ENCODE measurements at regions not wholly inside any gene's neighbourhood (a gene's known extent, or its start where the extent isn't known, plus 50 kb on each side); places are given as distances from the start of the nearest gene placed in this dataset.
"Not testable (repeated sequence)": the region's sequence is repeated elsewhere in the genome, so short reads cannot be mapped to it uniquely, and the experiment has no call there.

- no peak for DNase-seq
Observed at GRCh38 chr5:17367256-17367840, 130.7 kb upstream of the TAF11L2 start.

GRCh38 chr5:17370651-17371050 lies 127.4 kb upstream of the TAF11L2 start:
- DNase-seq, result no peak

GRCh38 chr5:17373406-17373805 lies 124.6 kb upstream of the TAF11L2 start:
- DNase-seq, result no peak

- DNase-seq, result no peak
Observed at GRCh38 chr5:17373814-17374556, 124.0 kb upstream of the TAF11L2 start.

- DNase-seq, result peak; percentile 22
Observed at GRCh38 chr5:17374973-17375742, 122.9 kb upstream of the TAF11L2 start.

GRCh38 chr5:17375886-17376285 lies 122.1 kb upstream of the TAF11L2 start:
- not testable (repeated sequence) for DNase-seq

DNA sequence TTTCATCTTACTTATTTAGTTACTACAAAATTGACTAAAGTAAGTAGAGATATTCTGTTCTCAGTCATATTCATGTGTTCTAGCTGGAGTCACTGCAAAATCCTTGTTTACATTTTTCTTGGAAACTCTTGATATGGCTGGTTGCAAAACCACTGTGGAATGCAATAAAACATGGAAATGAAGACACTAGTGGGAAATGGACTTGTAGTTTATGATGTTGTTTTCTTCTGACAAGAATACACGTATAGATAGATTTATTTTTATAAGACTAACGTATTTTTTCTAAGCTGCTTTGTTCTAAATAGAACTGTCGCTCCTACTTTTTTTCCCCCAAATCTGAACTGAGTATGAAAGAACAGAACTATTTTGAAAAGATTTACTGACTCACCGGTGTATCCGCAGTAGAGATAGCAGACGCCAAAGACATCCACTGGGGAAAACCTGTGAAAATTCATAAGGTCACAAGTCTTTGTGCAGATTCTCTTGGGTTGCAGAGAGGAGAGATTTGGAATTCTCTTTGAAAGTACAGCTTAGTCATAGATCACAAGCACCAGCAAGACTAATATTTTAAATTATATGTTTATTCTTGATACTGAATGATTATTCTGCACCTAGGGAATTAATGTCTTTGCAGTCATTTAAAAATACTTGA lies 119.6 kb upstream of the TAF11L2 start:
- DNase-seq, result peak; percentile 69

DNA sequence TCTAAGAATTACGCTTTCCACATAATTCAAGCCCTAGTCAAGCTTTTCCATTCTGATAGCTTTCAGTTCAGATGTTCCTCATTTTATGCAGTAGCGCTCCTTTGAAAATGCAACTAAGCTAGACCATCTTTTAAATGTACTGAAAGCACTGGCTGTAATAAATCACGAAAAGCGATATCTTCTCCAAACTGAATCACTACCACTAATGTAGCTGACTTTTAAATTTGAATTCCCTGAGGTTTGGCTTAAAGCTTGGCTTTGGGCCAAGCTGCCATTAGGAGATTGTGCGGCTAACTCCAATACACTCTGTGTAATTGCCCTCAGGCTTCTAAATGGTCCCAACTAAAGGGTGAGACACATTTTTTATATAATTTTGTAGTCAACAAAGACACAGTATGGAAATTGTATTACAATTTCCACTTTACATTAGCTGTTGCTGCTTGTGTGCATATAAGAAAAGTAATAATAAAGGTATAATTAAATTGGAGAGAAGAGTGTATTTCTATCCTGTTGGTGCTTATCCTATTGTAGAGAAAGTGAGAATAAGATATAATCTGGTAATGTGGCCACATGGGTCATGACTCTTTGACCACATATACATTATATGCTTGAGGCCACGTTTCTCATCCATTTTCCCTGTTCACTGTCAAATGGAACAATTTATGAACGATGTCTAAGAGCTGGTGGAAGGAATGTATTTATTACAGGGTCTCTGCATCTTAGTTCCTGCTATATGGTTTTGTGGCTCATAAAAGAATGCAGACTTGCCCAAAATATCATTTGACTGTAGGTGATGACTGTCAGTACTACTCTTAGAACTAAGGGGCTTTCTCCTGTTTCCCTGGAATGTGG lies 118.7 kb upstream of the TAF11L2 start:
- peak; percentile 69 for DNase-seq

GRCh38 chr5:17381932-17382331 lies 116.1 kb upstream of the TAF11L2 start:
- no peak for DNase-seq

GRCh38 chr5:17383526-17383925 lies 114.5 kb upstream of the TAF11L2 start:
- no peak for DNase-seq

DNA sequence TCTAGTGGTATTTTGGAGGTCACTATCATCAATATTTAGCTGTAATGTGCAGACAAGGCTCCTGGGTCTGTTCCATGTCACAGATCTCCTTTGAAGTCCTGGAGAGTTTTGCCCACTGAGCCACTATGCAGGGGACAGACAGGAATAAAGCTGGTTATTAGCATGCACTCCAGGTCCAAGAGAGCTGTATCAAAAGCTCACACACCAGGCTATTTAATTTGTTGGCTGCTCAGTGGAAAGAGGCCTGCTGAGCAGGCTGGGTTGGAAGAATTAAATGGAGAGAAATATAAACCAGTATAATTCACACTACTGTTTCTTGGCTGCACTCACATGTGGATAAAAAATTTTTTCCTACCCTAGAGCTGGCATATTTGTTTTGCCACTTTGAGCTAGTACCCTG lies 113.8 kb upstream of the TAF11L2 start:
- DNase-seq, result no peak

DNA sequence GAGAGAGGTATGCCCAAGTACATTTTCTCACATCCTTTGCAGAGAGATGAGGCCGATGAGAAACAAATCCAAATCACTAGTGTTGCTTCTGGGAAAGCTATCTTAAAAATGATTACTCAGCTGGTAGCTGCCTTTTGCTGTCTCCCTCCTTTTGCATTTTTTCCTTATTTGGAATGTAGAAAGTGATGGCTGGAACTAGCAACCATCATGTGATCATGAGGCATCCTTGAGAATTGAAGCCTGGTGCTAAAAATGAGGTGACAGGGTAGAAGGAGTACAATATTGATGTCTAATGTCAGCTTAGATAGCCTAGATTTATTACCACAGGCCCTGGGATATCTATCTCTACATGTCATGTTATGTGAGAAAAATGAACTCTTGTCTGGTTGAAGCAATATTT lies 109.3 kb upstream of the TAF11L2 start:
- DNase-seq, result no peak

- no peak for DNase-seq
Observed at GRCh38 chr5:17394086-17394485, 103.9 kb upstream of the TAF11L2 start.

DNA sequence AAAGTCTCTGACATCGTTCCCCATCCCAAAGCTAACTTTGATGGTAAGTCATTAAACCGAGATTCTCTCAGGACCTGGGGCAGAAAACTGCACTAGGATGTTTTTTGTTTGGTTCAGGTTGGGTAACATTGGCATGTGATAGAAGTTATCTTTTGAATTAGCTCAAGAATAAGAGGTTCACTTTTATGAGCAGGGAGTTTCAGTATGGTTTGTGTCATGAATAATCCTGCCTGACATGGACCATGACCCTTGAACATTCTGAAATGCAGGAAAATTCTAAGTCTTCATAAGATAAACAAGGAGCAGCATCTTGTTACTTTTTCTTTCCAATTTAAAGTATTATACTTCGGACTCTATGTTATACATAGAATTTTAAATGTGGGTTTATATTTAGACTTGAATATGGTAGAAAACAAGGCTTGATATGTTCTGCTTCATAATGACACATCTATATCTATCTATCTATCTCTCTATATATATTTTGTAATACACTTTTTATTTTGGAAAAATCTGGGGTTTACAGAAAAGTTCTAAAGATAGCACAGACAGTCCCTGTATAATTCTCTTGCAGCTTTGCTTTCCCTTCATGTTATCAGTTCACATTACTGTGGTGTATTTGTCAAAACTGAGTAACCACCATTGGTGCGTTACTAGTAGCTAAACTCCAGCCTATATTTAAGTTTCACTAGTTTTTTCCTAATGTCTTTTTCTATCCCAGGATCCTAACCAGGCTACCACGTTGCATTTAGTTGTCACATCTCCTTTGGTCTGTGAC lies 102.7 kb upstream of the TAF11L2 start:
- DNase-seq, result no peak

DNA sequence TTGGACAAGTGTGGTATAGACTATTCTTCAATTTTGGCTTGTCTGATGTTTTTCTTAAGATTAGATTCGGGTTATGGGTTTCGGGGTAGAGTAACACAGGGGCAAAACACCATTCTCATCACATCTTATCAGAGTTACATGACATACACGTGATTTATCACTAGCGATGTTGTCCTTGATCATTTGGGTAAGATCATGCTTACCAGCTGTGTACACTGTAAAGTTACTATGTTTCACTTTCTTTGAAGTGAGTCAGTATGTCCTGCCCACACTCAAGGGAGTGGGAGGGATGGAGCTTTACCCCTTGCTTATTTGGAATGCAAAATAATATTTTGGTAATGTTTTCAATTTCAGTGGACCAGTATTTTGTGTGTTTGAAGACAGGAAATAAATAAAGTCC lies 101.8 kb upstream of the TAF11L2 start:
- no peak for DNase-seq

DNA sequence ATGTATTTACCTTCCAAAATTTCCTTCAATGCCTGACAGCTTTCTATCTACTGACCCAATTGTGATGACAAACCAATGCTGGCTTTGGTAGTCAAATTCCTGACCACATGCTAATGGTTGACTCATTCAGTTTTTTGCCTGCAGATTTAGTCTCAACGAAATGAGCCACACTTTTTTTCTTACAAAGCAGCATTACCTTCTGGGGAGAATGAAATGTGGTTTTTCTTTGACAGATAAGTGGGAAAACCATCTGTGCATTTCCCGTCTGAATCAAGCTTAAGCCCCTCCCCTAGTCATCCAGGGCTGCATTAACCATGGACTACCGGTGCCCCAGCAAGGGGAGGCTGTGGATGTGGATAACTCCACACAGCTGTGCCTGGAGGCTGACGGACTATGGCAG lies 99.6 kb upstream of the TAF11L2 start:
- peak; percentile 94 for DNase-seq

GRCh38 chr5:17398866-17399835 lies 98.9 kb upstream of the TAF11L2 start:
- no peak for DNase-seq

DNA sequence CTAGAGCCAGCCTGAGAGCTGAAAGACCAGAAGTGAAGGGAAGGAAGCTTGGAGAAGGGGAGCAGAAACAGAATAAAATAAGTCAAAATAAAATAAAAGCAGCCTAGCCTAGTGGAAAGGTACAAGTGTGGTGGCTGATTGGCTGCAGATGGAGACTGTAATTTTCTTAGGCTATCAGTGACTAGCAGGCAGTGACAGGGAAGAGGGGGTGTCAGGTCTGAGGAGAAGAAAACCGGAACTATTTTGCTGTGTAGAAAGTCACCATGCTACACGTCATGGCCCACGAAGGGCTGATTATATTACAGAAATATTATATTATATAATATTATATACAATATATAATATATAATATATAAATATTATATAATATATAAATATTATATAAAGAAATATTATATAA lies 98.1 kb upstream of the TAF11L2 start:
- no peak for DNase-seq

DNA sequence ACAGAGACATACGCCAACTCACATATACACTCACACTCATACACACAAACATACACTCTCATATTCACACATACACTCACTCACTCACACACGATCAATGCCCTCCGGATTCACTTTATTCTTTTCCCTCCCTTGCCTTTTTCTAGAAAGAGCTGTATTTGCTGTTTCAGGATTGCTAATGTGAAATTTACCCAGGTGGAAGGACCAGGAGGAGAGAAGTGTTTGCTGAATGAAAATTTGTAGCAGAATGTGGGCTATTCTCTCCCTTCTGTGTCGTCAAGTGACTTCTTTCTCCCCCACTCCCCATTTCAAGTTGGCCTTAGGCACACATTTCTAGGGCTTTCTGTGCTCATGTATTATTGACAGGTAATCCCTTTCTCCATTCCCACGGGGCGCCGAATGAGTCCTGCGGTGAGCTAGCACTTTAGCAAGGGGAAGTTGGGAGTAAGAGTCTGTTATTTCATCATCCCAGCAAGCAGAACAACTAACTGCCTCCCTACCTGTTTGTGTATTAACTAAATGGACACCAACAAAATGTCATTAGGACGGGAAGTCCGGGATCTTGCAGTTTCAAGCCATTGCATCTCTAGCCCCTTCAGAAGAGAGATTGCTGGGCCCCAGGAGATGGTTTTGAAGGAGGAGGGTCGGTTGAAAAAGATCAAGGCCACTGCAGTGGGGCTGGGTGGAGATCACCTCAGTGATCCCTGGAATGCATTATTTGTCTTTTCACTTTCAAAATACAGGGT lies 97.1 kb upstream of the TAF11L2 start:
- no peak for DNase-seq

Data from EL (cell line).